Ovary (tissue), 3 donors: ENCODE measurements at regions not wholly inside any gene's neighbourhood (a gene's known extent, or its start where the extent isn't known, plus 50 kb on each side); places are given as distances from the start of the nearest gene placed in this dataset.

Experiments used
- EP300 ChIP-seq: sonication (generic); formaldehyde crosslinking; IDR thresholded peaks from one replicate; pipeline ENCODE4 v1.6.1; 2017; ENCODE audit warnings: antibody characterized with exemption
- TF ChIP-seq, protein P1 (sequence below), 3 donors: fragments of 450-650 bp in 2 of 3; fragments of 200-600 bp in 1 of 3; IDR thresholded peaks; one replicate each; pipeline versions ENCODE4 v1.5.1 to v1.8.0; 2016 to 2022; ENCODE audit warnings: antibody characterized with exemption in 3 of 3, mild to moderate bottlenecking in 1 of 3
- donor health status: DM: no; HTN: no; CAD: no.

GRCh38 chr18:22510697-22511096, 93.0 kb upstream of the CTAGE1 start:
- TF ChIP-seq, protein P1, sequence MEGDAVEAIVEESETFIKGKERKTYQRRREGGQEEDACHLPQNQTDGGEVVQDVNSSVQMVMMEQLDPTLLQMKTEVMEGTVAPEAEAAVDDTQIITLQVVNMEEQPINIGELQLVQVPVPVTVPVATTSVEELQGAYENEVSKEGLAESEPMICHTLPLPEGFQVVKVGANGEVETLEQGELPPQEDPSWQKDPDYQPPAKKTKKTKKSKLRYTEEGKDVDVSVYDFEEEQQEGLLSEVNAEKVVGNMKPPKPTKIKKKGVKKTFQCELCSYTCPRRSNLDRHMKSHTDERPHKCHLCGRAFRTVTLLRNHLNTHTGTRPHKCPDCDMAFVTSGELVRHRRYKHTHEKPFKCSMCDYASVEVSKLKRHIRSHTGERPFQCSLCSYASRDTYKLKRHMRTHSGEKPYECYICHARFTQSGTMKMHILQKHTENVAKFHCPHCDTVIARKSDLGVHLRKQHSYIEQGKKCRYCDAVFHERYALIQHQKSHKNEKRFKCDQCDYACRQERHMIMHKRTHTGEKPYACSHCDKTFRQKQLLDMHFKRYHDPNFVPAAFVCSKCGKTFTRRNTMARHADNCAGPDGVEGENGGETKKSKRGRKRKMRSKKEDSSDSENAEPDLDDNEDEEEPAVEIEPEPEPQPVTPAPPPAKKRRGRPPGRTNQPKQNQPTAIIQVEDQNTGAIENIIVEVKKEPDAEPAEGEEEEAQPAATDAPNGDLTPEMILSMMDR (IDR thresholded peaks at IDR 0.05): no peak
- no peak for TF ChIP-seq EP300
